HG02973 (cell line): ENCODE measurements at regions not wholly inside any gene's neighbourhood (a gene's known extent, or its start where the extent isn't known, plus 50 kb on each side); places are given as distances from the start of the nearest gene placed in this dataset.

Source experiments
- ATAC-seq: cut with Tn5 transposase; IDR thresholded peaks from one replicate; pipeline ENCODE4 v1.9.1; 2021; ENCODE audit warnings: moderate library complexity; ENCODE audit not compliant: unreplicated experiment

DNA sequence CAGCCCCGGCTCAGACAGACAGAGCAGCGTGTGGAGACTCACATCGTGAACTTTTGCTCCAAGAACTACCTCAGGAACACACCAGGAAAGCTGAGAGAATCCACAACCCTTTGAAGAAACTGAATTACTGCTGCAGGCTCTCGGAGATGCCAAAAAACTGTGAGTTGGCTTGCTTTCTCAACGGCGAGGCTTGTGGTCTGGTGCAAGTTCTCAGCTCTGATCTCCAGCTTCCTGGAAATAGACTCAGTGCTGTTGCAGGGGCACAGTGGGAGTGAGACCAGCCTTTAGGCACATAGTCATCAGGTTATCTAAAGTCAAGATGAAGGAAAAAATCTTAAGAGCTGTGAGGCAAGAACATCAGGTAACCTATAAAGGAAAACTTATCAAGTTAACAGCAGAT lies 273.7 kb upstream of the LRATD1 start:
- ATAC-seq: no peak

DNA sequence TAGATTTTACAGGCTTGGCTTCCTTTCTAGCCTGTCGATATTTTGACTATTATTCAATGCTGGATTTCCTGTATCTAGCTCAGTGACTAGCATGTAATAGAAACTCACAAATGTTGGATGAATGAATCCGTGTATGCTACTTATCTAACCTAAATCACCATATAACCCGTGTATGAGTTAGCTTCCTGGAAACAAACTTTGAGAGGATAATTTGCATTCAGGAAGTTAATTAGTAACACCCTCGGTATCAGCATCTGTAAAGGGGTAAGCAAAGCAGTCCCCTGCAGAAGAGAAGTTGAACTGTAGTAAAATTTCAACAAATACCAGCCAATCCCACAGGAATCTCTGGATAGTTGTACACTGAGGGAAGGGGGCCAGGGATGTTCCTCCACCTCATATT lies 269.4 kb upstream of the LRATD1 start:
- ATAC-seq: no peak

DNA sequence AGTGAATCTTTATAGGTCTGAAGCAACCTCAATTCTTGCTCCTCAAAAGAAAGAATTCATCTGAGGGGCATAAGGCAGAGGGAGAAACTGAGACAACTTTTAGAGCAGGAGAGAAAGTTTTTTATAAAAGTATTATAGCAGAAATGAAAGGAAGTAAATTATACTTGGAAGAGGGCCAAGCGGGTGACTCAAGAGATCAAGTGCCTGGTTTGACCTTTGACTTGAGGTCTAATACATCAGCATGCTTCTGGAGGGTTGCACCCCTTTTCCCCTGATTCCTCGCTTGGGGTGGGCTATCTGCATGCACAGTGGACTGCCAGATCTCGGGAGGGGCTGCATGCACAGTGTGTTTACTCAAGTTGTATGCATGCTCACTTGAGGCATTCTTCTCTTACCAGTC lies 268.5 kb upstream of the LRATD1 start:
- no peak for ATAC-seq

- no peak for ATAC-seq
These were observed 268.0 kb upstream of the LRATD1 start for GRCh38 chr2:14364471-14364870.

- ATAC-seq: no peak
These were observed 247.5 kb upstream of the LRATD1 start for GRCh38 chr2:14385043-14385442.

GRCh38 chr2:14387332-14387731 lies 245.2 kb upstream of the LRATD1 start:
- no peak for ATAC-seq

- no peak for ATAC-seq
These were observed 243.8 kb upstream of the LRATD1 start for GRCh38 chr2:14388724-14389123.

GRCh38 chr2:14396533-14397083 lies 235.9 kb upstream of the LRATD1 start:
- no peak for ATAC-seq

DNA sequence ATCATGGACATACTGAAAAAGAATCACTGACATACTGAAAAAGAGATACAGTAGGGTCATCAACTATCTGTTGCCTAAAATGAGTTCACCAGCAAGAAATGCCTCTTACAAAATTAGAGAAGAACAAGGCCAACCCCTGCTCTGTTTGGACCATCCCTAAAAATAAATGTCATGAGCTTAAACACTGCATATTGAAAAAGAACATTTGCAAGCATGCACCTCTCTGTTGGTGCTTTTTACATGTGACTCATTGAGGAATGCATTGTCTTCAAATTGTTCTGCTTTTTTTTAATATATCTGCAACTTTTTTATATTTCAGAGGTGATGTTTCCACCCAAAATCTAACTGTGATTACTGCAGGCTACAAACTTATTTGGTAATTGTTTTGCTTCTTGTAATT lies 233.9 kb upstream of the LRATD1 start:
- ATAC-seq: no peak

- no peak for ATAC-seq
These were observed 230.6 kb upstream of the LRATD1 start for GRCh38 chr2:14401873-14402272.

GRCh38 chr2:14408695-14409094 lies 223.8 kb upstream of the LRATD1 start:
- ATAC-seq: no peak

- ATAC-seq: no peak
These were observed 215.0 kb upstream of the LRATD1 start for GRCh38 chr2:14417551-14417950.

- ATAC-seq: no peak
These were observed 214.4 kb upstream of the LRATD1 start for GRCh38 chr2:14418115-14418514.

GRCh38 chr2:14420851-14421250 lies 211.7 kb upstream of the LRATD1 start:
- ATAC-seq: no peak

- ATAC-seq: no peak
These were observed 210.1 kb upstream of the LRATD1 start for GRCh38 chr2:14422426-14422825.

DNA sequence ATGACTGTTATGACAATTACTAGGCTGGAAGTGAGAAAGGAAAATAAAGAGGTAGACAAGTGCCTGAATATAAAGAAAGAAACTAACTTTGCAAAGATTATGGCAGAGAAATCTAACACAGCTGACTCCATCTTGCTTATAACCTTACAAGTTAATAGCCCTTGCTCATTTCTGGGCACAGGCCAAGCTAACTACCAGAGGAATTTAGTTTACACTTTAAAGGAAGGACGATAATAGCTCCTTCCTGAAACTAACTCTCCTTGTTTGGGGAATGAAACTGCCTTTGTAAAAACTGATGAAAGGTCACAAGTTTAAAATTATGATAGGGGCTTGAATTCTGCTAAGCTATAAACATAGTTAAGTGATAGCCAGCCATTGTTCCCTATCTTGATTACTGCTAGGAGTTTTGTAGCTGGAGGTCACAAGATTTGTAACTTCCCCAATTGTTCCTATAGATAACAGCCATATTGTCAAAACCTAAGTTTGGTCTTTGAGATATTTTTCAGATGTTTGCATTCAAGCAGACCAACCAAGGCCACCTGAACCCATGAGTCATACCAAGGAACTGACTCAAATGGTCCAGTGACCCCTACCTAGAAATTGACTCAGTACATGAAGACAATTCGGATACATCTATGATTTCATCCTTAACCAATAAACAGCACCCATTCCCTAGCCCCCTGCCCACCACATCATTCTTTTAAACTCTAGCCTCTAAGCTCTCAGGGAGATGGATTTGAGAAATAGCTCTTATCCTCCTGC lies 209.2 kb upstream of the LRATD1 start:
- ATAC-seq: peak; percentile 35

GRCh38 chr2:14424478-14425390 lies 207.8 kb upstream of the LRATD1 start:
- peak; percentile 57 for ATAC-seq

DNA sequence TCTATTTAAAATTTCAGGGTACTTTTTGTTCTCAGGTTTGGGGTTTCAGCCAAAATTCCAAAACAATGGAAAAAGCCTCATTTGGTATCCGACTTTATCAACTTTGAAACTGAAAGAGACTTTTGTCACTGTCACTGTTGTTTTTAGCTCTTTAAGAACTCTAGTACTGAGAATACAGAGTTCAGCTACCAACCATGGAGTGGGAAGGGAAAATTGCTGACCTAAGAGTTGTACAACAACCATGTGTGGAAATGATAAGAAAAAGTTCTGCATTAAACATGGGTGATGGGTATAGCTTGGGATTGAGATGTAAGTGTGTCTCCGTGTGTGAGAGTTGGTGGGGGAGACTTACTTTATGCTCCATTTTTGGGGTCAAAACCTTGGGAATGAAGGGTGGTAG lies 206.6 kb upstream of the LRATD1 start:
- no peak for ATAC-seq

DNA sequence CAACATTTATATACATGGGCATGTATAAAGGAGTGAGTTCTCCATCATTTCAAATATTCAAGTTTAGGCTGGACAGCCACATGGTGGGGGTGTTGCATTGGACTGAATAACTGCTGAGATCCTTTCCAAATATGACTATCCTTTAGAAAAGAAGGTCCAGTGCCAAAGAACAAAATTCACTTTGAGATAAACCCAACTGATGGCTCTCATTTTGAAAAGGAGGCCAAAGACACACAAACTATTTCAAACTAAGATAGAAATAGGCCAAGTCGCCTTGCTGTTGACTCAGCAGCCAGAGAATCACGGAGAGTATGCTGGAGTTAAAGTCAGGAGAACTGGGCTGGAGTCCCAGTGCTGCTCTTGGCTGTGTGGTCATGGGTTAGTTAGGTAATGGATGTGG lies 204.5 kb upstream of the LRATD1 start:
- no peak for ATAC-seq

- no peak for ATAC-seq
These were observed 198.5 kb upstream of the LRATD1 start for GRCh38 chr2:14433946-14434495.

DNA sequence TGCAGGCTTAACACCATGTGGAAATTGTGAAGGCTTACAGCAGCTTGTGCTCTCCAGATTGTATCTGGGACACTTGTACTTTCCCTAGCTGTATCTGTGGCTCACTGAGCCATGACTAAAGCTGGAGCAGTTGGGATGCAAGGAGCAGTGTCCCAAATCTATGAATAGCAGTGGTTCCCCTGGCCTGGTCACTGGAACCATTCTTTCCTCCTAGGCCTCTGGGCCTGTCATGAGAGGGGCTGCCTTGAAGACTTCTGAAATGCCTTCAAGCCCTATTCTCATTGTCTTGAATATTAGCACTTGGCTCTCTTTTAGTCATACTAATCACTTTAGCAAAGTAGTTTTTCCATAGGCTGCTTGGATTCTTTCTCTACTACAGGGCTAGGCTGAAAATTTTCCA lies 186.8 kb upstream of the LRATD1 start:
- no peak for ATAC-seq

DNA sequence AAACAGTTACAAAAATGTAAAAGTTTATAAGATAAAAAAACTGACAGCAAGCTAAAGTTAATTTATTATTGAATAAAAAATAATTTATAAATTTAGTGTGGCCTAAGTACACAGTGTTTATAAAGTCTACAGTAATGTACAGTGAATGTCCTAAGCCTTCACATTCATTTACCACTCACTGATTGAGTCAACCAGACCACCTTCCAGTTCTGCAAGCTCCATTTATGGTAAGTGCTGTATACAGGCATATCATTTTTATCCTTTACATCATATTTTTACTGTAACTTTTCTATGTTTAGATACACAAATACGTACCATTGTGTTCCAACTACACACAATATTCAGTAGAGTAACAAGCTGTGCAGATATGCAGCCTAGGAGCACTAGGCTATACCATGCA lies 184.2 kb upstream of the LRATD1 start:
- ATAC-seq: no peak
